Ishikawa (cell line): ENCODE measurements at regions not wholly inside any gene's neighbourhood (a gene's known extent, or its start where the extent isn't known, plus 50 kb on each side); places are given as distances from the start of the nearest gene placed in this dataset.

Experiments used
- CEBPB ChIP-seq: IDR thresholded peaks from 2 replicates; pipeline ENCODE4 v1.6.1; 2012
- CREB1 ChIP-seq: IDR thresholded peaks from 2 replicates; pipeline ENCODE4 v1.6.1; 2012; ENCODE audit warnings: low read depth
- EGR1 ChIP-seq: IDR thresholded peaks from 2 replicates; pipeline ENCODE4 v1.6.1; 2012
- EP300 ChIP-seq: IDR thresholded peaks from 2 replicates; pipeline ENCODE4 v1.6.1; 2012; ENCODE audit warnings: borderline replicate concordance
- FOXM1 ChIP-seq: IDR thresholded peaks from 2 replicates; pipeline ENCODE4 v1.6.1; 2012; ENCODE audit warnings: low read depth, borderline replicate concordance
- MAX ChIP-seq: IDR thresholded peaks from 2 replicates; pipeline ENCODE4 v1.6.1; 2012
- NFIC ChIP-seq: IDR thresholded peaks from 2 replicates; pipeline ENCODE4 v1.6.1; 2012
- RAD21 ChIP-seq: IDR thresholded peaks from 2 replicates; pipeline ENCODE4 v1.6.1; 2012; ENCODE audit warnings: low read depth
- REST ChIP-seq: IDR thresholded peaks from 2 replicates; pipeline ENCODE4 v1.6.1; 2012; ENCODE audit warnings: low read depth, mild to moderate bottlenecking
- TAF1 ChIP-seq: IDR thresholded peaks from 2 replicates; pipeline ENCODE4 v1.6.1; 2012; ENCODE audit warnings: low read depth, mild to moderate bottlenecking
- TCF12 ChIP-seq: IDR thresholded peaks from 2 replicates; pipeline ENCODE4 v1.6.1; 2012; ENCODE audit warnings: low read depth
- TEAD4 ChIP-seq: IDR thresholded peaks from 2 replicates; pipeline ENCODE4 v1.6.1; 2012
- YY1 ChIP-seq: IDR thresholded peaks from 2 replicates; pipeline ENCODE4 v1.6.1; 2012; ENCODE audit warnings: low read depth
- ZBTB7A ChIP-seq: IDR thresholded peaks from 2 replicates; pipeline ENCODE4 v1.6.1; 2012; ENCODE audit warnings: low read depth
- TF ChIP-seq, protein P1 (sequence below): IDR thresholded peaks from 2 replicates; pipeline ENCODE4 v1.6.1; 2012

GRCh38 chr10:105650306-105650705 is 1009.2 kb downstream of the SORCS3 start:
- TF ChIP-seq EGR1 (no peak), CREB1 (no peak), ZBTB7A (no peak), MAX (no peak)

DNA sequence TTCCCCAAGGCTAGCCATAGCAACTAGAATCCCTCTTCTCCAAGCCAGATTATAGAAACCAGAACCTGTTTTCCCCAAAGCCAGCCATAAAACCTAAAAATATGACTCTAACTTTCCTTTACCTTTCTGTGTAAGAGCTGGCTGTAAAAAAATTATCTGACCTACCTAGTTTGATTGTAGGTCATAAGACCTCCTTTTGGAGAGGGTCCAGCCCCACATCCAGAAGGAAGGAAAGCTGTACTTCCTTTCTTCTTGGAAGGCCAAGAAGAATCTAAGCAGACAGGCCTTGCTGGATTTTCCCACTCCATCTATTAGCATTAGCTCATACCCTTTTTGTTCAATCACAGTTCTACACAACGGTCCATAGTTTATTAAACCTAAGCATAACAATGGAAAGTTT is 1006.3 kb downstream of the SORCS3 start:
- no peak for TF ChIP-seq CREB1
- no peak for TF ChIP-seq FOXM1
- TF ChIP-seq ZBTB7A, result no peak
- no peak for TF ChIP-seq RAD21
- TF ChIP-seq NFIC, result no peak
- no peak for TF ChIP-seq EGR1
- TF ChIP-seq TCF12, result no peak
- TF ChIP-seq MAX, result no peak
- TF ChIP-seq TAF1, result no peak
- no peak for TF ChIP-seq REST
- no peak for TF ChIP-seq TEAD4
- no peak for TF ChIP-seq YY1
- TF ChIP-seq, protein P1, sequence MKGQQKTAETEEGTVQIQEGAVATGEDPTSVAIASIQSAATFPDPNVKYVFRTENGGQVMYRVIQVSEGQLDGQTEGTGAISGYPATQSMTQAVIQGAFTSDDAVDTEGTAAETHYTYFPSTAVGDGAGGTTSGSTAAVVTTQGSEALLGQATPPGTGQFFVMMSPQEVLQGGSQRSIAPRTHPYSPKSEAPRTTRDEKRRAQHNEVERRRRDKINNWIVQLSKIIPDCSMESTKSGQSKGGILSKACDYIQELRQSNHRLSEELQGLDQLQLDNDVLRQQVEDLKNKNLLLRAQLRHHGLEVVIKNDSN, result no peak
- TF ChIP-seq EP300, result no peak
- TF ChIP-seq CEBPB, result no peak

DNA sequence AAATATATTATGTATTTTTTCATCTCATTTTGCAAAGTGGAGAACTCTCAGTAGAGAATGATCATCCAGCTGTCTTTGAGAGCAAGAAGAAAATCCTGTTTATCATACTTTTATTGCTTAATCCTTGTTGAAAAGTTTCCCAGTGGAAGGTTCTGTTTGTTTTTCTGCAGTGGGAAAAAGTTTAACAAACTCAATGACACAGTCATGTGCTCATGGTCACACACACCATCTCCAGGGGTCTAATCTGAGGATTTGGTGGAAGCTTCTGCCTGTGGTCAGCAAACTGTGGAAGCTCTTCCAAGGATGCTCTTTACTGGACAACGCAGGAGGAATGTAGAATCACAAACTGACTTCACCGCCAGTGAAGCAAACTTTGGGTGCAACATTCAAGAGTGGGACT is 1003.9 kb downstream of the SORCS3 start:
- TF ChIP-seq RAD21, result no peak
- TF ChIP-seq FOXM1, result no peak
- TF ChIP-seq ZBTB7A, result no peak
- no peak for TF ChIP-seq YY1
- no peak for TF ChIP-seq CREB1
- no peak for TF ChIP-seq TAF1
- TF ChIP-seq REST, result no peak

GRCh38 chr10:105644559-105644958 is 1003.5 kb downstream of the SORCS3 start:
- TF ChIP-seq MAX, result no peak
- no peak for TF ChIP-seq TEAD4
- no peak for TF ChIP-seq EGR1
- no peak for TF ChIP-seq TCF12
- no peak for TF ChIP-seq CEBPB
- TF ChIP-seq YY1, result no peak
- TF ChIP-seq, protein P1, result no peak
- TF ChIP-seq FOXM1, result no peak
- TF ChIP-seq TAF1, result no peak
- no peak for TF ChIP-seq EP300
- TF ChIP-seq ZBTB7A, result no peak
- no peak for TF ChIP-seq RAD21
- no peak for TF ChIP-seq NFIC
- TF ChIP-seq REST, result no peak
- TF ChIP-seq CREB1, result no peak

- no peak for TF ChIP-seq FOXM1
These were observed 1003.0 kb downstream of the SORCS3 start for GRCh38 chr10:105644091-105644490.
